ENCODE measurements at regions not wholly inside any gene's neighbourhood (a gene's known extent, or its start where the extent isn't known, plus 50 kb on each side); places are given as distances from the start of the nearest gene placed in this dataset.

- Histone ChIP-seq H3K4me2 (no peak overlapping the region), H3K27me3 (ENCODE audit: insufficient read depth, low read depth) (no peaks in the 10 kb centered on the region), H3K27ac (no peak overlapping the region), H3K9me2 (ENCODE audit: insufficient read depth) (no peaks in the 10 kb centered on the region), H3K4me3 (no peak overlapping the region), H4K20me1 (ENCODE audit: insufficient read depth) (no peaks in the 10 kb centered on the region), H3K4me1 (replicated peaks; ENCODE audit: insufficient read depth) (no peaks in the 10 kb centered on the region), H3K79me2 (ENCODE audit: low read depth) (no peaks in the 10 kb centered on the region), H2AFZ (no peak overlapping the region), H3K36me3 (ENCODE audit: low read depth) (no peaks in the 10 kb centered on the region), H3F3A (ENCODE audit: insufficient read depth, low read depth) (no peaks in the 10 kb centered on the region), H3K9me3 (ENCODE audit: insufficient read depth, low read depth) (no peaks in the 10 kb centered on the region)
- CTCF ChIA-PET, result no interaction called here
- no TSS peak for BruUV-seq (replicated peaks)
- POLR2A ChIA-PET (ENCODE audit: unreplicated experiment), result no interaction called here
- intact Hi-C loops (cut with micrococcal nuclease; ENCODE audit: unreplicated experiment), result no loop called here
- TF ChIP-seq EZH2 (IDR thresholded peaks at IDR 0.05; ENCODE audit: low read depth), result no peak
- no peak for DNase-seq
These were observed 59.6 kb upstream of the C1orf87 start for GRCh38 chr1:60133000-60133673.

GRCh38 chr1:60132108-60132507 is 58.5 kb upstream of the C1orf87 start:
- no TSS peak for BruUV-seq (replicated peaks)
- Histone ChIP-seq H3K79me2 (ENCODE audit: low read depth) (no peaks in the 10 kb centered on the region), H3K27ac (no peak overlapping the region), H2AFZ (no peak overlapping the region), H3K4me3 (no peak overlapping the region), H3F3A (ENCODE audit: insufficient read depth, low read depth) (no peaks in the 10 kb centered on the region), H3K36me3 (ENCODE audit: low read depth) (no peaks in the 10 kb centered on the region), H3K4me2 (no peak overlapping the region), H3K4me1 (replicated peaks; ENCODE audit: insufficient read depth) (no peaks in the 10 kb centered on the region), H3K9me2 (ENCODE audit: insufficient read depth) (no peaks in the 10 kb centered on the region), H3K27me3 (ENCODE audit: insufficient read depth, low read depth) (no peaks in the 10 kb centered on the region), H4K20me1 (ENCODE audit: insufficient read depth) (no peaks in the 10 kb centered on the region), H3K9me3 (ENCODE audit: insufficient read depth, low read depth) (no peaks in the 10 kb centered on the region)
- no peak for DNase-seq
- CTCF ChIA-PET, result no interaction called here
- intact Hi-C loops (cut with micrococcal nuclease; ENCODE audit: unreplicated experiment), result no loop called here
- POLR2A ChIA-PET (ENCODE audit: unreplicated experiment), result no interaction called here
- no peak for TF ChIP-seq EZH2 (IDR thresholded peaks at IDR 0.05; ENCODE audit: low read depth)
- no peak for TF ChIP-seq CTCF (conservative IDR thresholded peaks at IDR 0.05)

- H3K4me2 ChIP-seq, result no peak overlapping the region
- H3F3A ChIP-seq (ENCODE audit: insufficient read depth, low read depth), result no peaks in the 10 kb centered on the region
- no peaks in the 10 kb centered on the region for H3K9me2 ChIP-seq (ENCODE audit: insufficient read depth)
- H3K4me1 ChIP-seq (replicated peaks; ENCODE audit: insufficient read depth), result no peaks in the 10 kb centered on the region
- no peaks in the 10 kb centered on the region for H3K27me3 ChIP-seq (ENCODE audit: insufficient read depth, low read depth)
- intact Hi-C loops (cut with micrococcal nuclease; ENCODE audit: unreplicated experiment), result no loop called here
- BruUV-seq (replicated peaks), result no TSS peak
- no peak overlapping the region for H3K4me3 ChIP-seq
- no peaks in the 10 kb centered on the region for H4K20me1 ChIP-seq (ENCODE audit: insufficient read depth)
- no peaks in the 10 kb centered on the region for H3K36me3 ChIP-seq (ENCODE audit: low read depth)
- no peak for TF ChIP-seq CTCF (conservative IDR thresholded peaks at IDR 0.05)
- no peak overlapping the region for H2AFZ ChIP-seq
- H3K79me2 ChIP-seq (ENCODE audit: low read depth), result no peaks in the 10 kb centered on the region
- ChIA-PET CTCF (no interaction called here), POLR2A (ENCODE audit: unreplicated experiment) (no interaction called here)
- no peak overlapping the region for H3K27ac ChIP-seq
- no peak for DNase-seq
- H3K9me3 ChIP-seq (ENCODE audit: insufficient read depth, low read depth), result no peaks in the 10 kb centered on the region
These were observed 57.1 kb upstream of the C1orf87 start for GRCh38 chr1:60130703-60131102.

GRCh38 chr1:60129911-60130310 is 56.3 kb upstream of the C1orf87 start:
- no peak overlapping the region for H3K27ac ChIP-seq
- H3K4me2 ChIP-seq, result no peak overlapping the region
- no TSS peak for BruUV-seq (replicated peaks)
- POLR2A ChIA-PET (ENCODE audit: unreplicated experiment), result no interaction called here
- H3K4me1 ChIP-seq (replicated peaks; ENCODE audit: insufficient read depth), result no peaks in the 10 kb centered on the region
- no peak overlapping the region for H2AFZ ChIP-seq
- H3K9me2 ChIP-seq (ENCODE audit: insufficient read depth), result no peaks in the 10 kb centered on the region
- no peaks in the 10 kb centered on the region for H3K9me3 ChIP-seq (ENCODE audit: insufficient read depth, low read depth)
- no peaks in the 10 kb centered on the region for H4K20me1 ChIP-seq (ENCODE audit: insufficient read depth)
- intact Hi-C loops (cut with micrococcal nuclease; ENCODE audit: unreplicated experiment), result no loop called here
- no peaks in the 10 kb centered on the region for H3K36me3 ChIP-seq (ENCODE audit: low read depth)
- H3F3A ChIP-seq (ENCODE audit: insufficient read depth, low read depth), result no peaks in the 10 kb centered on the region
- CTCF ChIA-PET, result no interaction called here
- DNase-seq, result no peak
- H3K27me3 ChIP-seq (ENCODE audit: insufficient read depth, low read depth), result no peaks in the 10 kb centered on the region
- no peak overlapping the region for H3K4me3 ChIP-seq
- TF ChIP-seq CTCF (conservative IDR thresholded peaks at IDR 0.05) (no peak), EZH2 (IDR thresholded peaks at IDR 0.05; ENCODE audit: low read depth) (no peak)
- no peaks in the 10 kb centered on the region for H3K79me2 ChIP-seq (ENCODE audit: low read depth)
